Heart right ventricle (tissue), 16 donors: ENCODE measurements at regions not wholly inside any gene's neighbourhood (a gene's known extent, or its start where the extent isn't known, plus 50 kb on each side); places are given as distances from the start of the nearest gene placed in this dataset.

ENCODE experiments used
- ATAC-seq, 8 donors: fragments of 200-7000 bp; cut with Tn5 transposase; one replicate each; pipeline ENCODE4 v1.9.1; 2020; ENCODE audit warnings: mild to moderate bottlenecking in 8 of 8, moderate library complexity in 8 of 8, moderate number of reproducible peaks in 1 of 8
- DNase-seq, 2 donors: peaks; one replicate each; pipeline ENCODE4 v3.0.0-alpha.2; 2020
- H3K27ac ChIP-seq, 10 donors: fragments of 200-600 bp; sonication (generic) in 2 of 10; one replicate each; pipeline versions ENCODE4 v1.5.0 to v1.8.0; 2020 to 2022; ENCODE audit warnings: mild to moderate bottlenecking in 3 of 10
- H3K27me3 ChIP-seq, 7 donors: fragments of 200-600 bp; one replicate each; pipeline ENCODE4 v1.8.0; 2021 to 2022; ENCODE audit warnings: mild to moderate bottlenecking in 2 of 7
- H3K36me3 ChIP-seq, 9 donors: fragments of 200-600 bp; sonication (generic) in 1 of 9; one replicate each; pipeline versions ENCODE4 v1.5.0 to v1.8.0; 2020 to 2022; ENCODE audit warnings: mild to moderate bottlenecking in 2 of 9
- H3K4me1 ChIP-seq, 9 donors: fragments of 200-600 bp; sonication (generic) in 1 of 9; one replicate each; pipeline versions ENCODE4 v1.5.0 to v1.8.0; 2020 to 2022; ENCODE audit warnings: mild to moderate bottlenecking in 4 of 9
- H3K4me3 ChIP-seq, 10 donors: fragments of 200-600 bp; sonication (generic) in 2 of 10; one replicate each; pipeline versions ENCODE4 v1.5.0 to v1.8.0; 2020 to 2022; ENCODE audit warnings: mild to moderate bottlenecking in 7 of 10, moderate library complexity in 2 of 10
- H3K9me3 ChIP-seq, 11 donors: fragments of 200-600 bp in 10 of 11; sonication (generic) in 2 of 11; one replicate each; pipeline versions ENCODE4 v1.5.0 to v1.8.0; 2013 to 2022; ENCODE audit warnings: mild to moderate bottlenecking in 2 of 11, control low read depth in 1 of 11, moderate library complexity in 1 of 11
- CTCF ChIP-seq, 9 donors: fragments of 200-600 bp; sonication (generic) in 2 of 9; IDR thresholded peaks; one replicate each; pipeline versions ENCODE4 v1.5.0 to v1.8.0; 2021 to 2022; ENCODE audit warnings: antibody characterized with exemption in 9 of 9, mild to moderate bottlenecking in 5 of 9, moderate library complexity in 1 of 9
- WGBS, 2 donors: extraction: QIAGEN DNeasy Blood & Tissue Kit; methylation state at CpG; one replicate each; pipeline ENCODE4 v1.1.7; 2013; ENCODE audit warnings: inconsistent platforms in 1 of 2; 5-methylcytosine and 5-hydroxymethylcytosine counted together
- intact Hi-C, 10 donors: fragments of 100-400 bp; cut with DNase I; formaldehyde crosslinking; loops; one replicate each; pipeline versions ENCODE4 v1.11.1 to v1.14.2; 2022
- donor health status: Arrhythmogenic right ventricular cardiomyopathy.
- donor health status: ischemic (EF 13 %, LVEDD 7.1; RV severe dilation, severe dysfunction).
- donor health status: healthy with polysubstance abuse.
- donor health status: DM: no; HTN: yes; CAD: no.
- donor health status: DM: no; HTN: no; CAD: no.
- donor health status: ischemic (EF 25% LVEDD 6.9; RV normal size, moderate dysfunction).
- donor health status: ischemic (EF 25% LVEDD 5.7; RV mildly dilated, moderate dysfunction).
- donor health status: healthy.
- donor health status: DM: yes; HTN: yes; CAD: no.
- donor health status: Ischemic cardiomyopathy.
- donor health status: ischemic (EF 35%, LVEDD 5.7; RV mildly dilated, moderate dysfunction).
- donor health status: nonischemic (EF 11% LVEDD 7.7; RV severe dilation, severe dysfunction).
- donor health status: DM: yes; HTN: yes; CAD: no.
- donor health status: PGD.
- donor health status: ischemic (EF 29% LVEDD 5.4; RV normal size, mild dysfunction).
- donor health status: nonischemic (EF 23%, LVEDD 6.1; RV moderate dilation, normal function).

GRCh38 chr7:135808206-135808605 is 59.6 kb upstream of the FAM180A start:
- no peak for TF ChIP-seq CTCF (IDR thresholded peaks at IDR 0.05)
- no peaks in the 10 kb centered on the region for H3K9me3 ChIP-seq
- peaks cover 0 to 16% (median 11%) of the 10 kb centered on the region in 9 donors for H3K4me1 ChIP-seq
- no peaks in the 10 kb centered on the region for H3K27me3 ChIP-seq
- H3K36me3 ChIP-seq = no peaks in the 10 kb centered on the region
- 87 to 93% methylated on average over 4 of the region's 4 CpGs for WGBS, 2 donors
- no peak for ATAC-seq
- DNase-seq = no peak
- intact Hi-C loops = loop anchor here in 2 of 10 donors (10.0 kb wide), 2 partner anchors 107 to 1787 kb away; no protein-coding TSS in a partner anchor
- H3K4me3 ChIP-seq = no peak overlapping the region
- no peak overlapping the region for H3K27ac ChIP-seq

GRCh38 chr7:135803143-135803542 is 54.5 kb upstream of the FAM180A start:
- Histone ChIP-seq H3K9me3 (no peaks in the 10 kb centered on the region), H3K36me3 (no peaks in the 10 kb centered on the region), H3K27me3 (no peaks in the 10 kb centered on the region), H3K4me3 (no peak overlapping the region), H3K4me1 (peaks cover 2 to 16% (median 13%) of the 10 kb centered on the region in 9 donors), H3K27ac (no peak overlapping the region)
- 44 to 95% methylated on average over 1 of the region's 1 CpG for WGBS, 2 donors
- DNase-seq (no peak), ATAC-seq (no peak)
- intact Hi-C loops = loop anchor here in 4 of 10 donors (2.0 to 10.0 kb wide), 4 partner anchors 112 to 1792 kb away; no protein-coding TSS in a partner anchor
- TF ChIP-seq CTCF (IDR thresholded peaks at IDR 0.05) = no peak

- Histone ChIP-seq H3K4me1 (peaks cover 2 to 16% (median 13%) of the 10 kb centered on the region in 9 donors), H3K36me3 (no peaks in the 10 kb centered on the region), H3K4me3 (no peak overlapping the region), H3K27me3 (no peaks in the 10 kb centered on the region), H3K9me3 (no peaks in the 10 kb centered on the region), H3K27ac (no peak overlapping the region)
- 83 to 86% methylated on average over 3 of the region's 3 CpGs for WGBS, 2 donors
- intact Hi-C loops = loop anchor here in 4 of 10 donors (1.0 to 10.0 kb wide), 5 partner anchors 112 to 1792 kb away; no protein-coding TSS in a partner anchor
- DNase-seq (no peak), ATAC-seq (no peak)
- no peak for TF ChIP-seq CTCF (IDR thresholded peaks at IDR 0.05)
Observed at GRCh38 chr7:135802697-135803096, 54.1 kb upstream of the FAM180A start.

- Histone ChIP-seq H3K27me3 (no peaks in the 10 kb centered on the region), H3K27ac (no peak overlapping the region), H3K9me3 (no peaks in the 10 kb centered on the region), H3K4me3 (no peak overlapping the region), H3K36me3 (no peaks in the 10 kb centered on the region), H3K4me1 (peaks cover 2 to 20% (median 13%) of the 10 kb centered on the region in 9 donors)
- DNase-seq = peak in 1 of 2 donors; percentile 37
- peak in 4 of 8 donors; percentile 19 to 56 (median 38) for ATAC-seq
- 34 to 48% methylated on average over 6 of the region's 6 CpGs for WGBS, 2 donors
- intact Hi-C loops = loop anchor here (1.0 to 10.0 kb wide), 6 partner anchors 113 to 1793 kb away; no protein-coding TSS in a partner anchor
- TF ChIP-seq CTCF (IDR thresholded peaks at IDR 0.05) = no peak
Observed at GRCh38 chr7:135801877-135802276, 53.3 kb upstream of the FAM180A start.
